Osteoblast (primary cell): ENCODE measurements at regions not wholly inside any gene's neighbourhood (a gene's known extent, or its start where the extent isn't known, plus 50 kb on each side); places are given as distances from the start of the nearest gene placed in this dataset.

Source experiments
- DNase-seq: peaks from one replicate; pipeline ENCODE4 v3.0.0; 2011; ENCODE audit warnings: low spot score, mixed read lengths; ENCODE audit not compliant: insufficient read length; ENCODE audit errors: missing footprints
- H2AFZ ChIP-seq: 2 replicates; pipeline ENCODE4 v1.6.0; 2011; ENCODE audit warnings: mild to moderate bottlenecking, low read length
- H3K27ac ChIP-seq: 2 replicates; pipeline ENCODE4 v1.5.1; 2011; ENCODE audit warnings: mild to moderate bottlenecking, low read depth, low read length, moderate library complexity
- H3K27me3 ChIP-seq: 2 replicates; pipeline ENCODE4 v1.6.0; 2012; ENCODE audit warnings: mild to moderate bottlenecking, control low read depth, inconsistent platforms, low read length, moderate library complexity; ENCODE audit not compliant: insufficient read depth
- H3K36me3 ChIP-seq: 2 replicates; pipeline ENCODE4 v1.5.1; 2011; ENCODE audit warnings: mild to moderate bottlenecking, low read length, control low read depth, moderate library complexity; ENCODE audit not compliant: insufficient read depth
- H3K4me1 ChIP-seq: 2 replicates; pipeline ENCODE4 v1.5.1; 2011; ENCODE audit warnings: mild to moderate bottlenecking, low read length, control low read depth, moderate library complexity; ENCODE audit not compliant: insufficient read depth
- H3K4me2 ChIP-seq: 2 replicates; pipeline ENCODE4 v1.6.0; 2011; ENCODE audit warnings: mild to moderate bottlenecking, low read length; ENCODE audit not compliant: insufficient read depth
- H3K4me3 ChIP-seq: fragments of 200-600 bp; sonication (generic); 3 replicates; pipeline ENCODE4 v1.5.1; 2012; ENCODE audit warnings: mild to moderate bottlenecking, low read length, inconsistent platforms; ENCODE audit not compliant: insufficient read depth
- H3K79me2 ChIP-seq: 2 replicates; pipeline ENCODE4 v1.6.0; 2012; ENCODE audit warnings: mild to moderate bottlenecking, low read length, control low read depth, inconsistent platforms; ENCODE audit not compliant: insufficient read depth
- H3K9me3 ChIP-seq: 2 replicates; pipeline ENCODE4 v1.5.1; 2011; ENCODE audit warnings: low read depth, low read length, control low read depth
- H4K20me1 ChIP-seq: 2 replicates; pipeline ENCODE4 v1.6.0; 2012; ENCODE audit warnings: mild to moderate bottlenecking, low read length, control low read depth; ENCODE audit not compliant: insufficient read depth
- TF ChIP-seq, protein P1 (sequence below): IDR thresholded peaks from 2 replicates; pipeline ENCODE4 v1.5.1; 2011; ENCODE audit warnings: mild to moderate bottlenecking, low read depth, low read length, moderate library complexity; ENCODE audit errors: extremely low read depth

DNA sequence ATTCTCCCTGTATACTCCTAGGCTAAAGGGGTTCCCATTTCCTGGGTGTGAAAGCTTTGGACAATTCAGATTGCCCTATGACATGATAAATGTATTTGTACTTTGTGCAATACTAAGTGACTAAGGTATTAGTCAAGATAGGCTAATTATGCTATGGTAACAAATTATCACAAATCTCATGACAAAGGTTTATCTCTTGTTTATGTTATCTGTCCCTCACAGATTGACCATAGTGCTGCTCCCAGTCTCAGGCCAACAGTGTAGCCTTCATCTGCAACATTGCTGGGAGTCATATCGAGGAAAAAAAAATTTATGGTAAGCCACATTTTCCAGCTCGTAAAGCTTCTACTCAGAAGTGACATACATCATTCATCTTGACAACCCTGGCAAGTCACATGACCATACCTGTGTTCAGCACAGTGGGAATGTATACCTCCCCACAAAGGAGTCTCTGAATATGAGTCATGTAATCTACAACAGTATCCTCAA, 346.2 kb downstream of the IGSF11 start:
- Histone ChIP-seq H3K27me3 (no peaks in the 10 kb centered on the region), H3K4me1 (no peaks in the 10 kb centered on the region), H3K9me3 (peaks cover 4% of the 10 kb centered on the region), H3K36me3 (no peaks in the 10 kb centered on the region), H3K27ac (no peak overlapping the region), H3K4me3 (no peak overlapping the region), H3K79me2 (no peaks in the 10 kb centered on the region), H3K4me2 (no peak overlapping the region), H2AFZ (no peak overlapping the region), H4K20me1 (no peaks in the 10 kb centered on the region)
- DNase-seq = no peak
- TF ChIP-seq, protein P1, sequence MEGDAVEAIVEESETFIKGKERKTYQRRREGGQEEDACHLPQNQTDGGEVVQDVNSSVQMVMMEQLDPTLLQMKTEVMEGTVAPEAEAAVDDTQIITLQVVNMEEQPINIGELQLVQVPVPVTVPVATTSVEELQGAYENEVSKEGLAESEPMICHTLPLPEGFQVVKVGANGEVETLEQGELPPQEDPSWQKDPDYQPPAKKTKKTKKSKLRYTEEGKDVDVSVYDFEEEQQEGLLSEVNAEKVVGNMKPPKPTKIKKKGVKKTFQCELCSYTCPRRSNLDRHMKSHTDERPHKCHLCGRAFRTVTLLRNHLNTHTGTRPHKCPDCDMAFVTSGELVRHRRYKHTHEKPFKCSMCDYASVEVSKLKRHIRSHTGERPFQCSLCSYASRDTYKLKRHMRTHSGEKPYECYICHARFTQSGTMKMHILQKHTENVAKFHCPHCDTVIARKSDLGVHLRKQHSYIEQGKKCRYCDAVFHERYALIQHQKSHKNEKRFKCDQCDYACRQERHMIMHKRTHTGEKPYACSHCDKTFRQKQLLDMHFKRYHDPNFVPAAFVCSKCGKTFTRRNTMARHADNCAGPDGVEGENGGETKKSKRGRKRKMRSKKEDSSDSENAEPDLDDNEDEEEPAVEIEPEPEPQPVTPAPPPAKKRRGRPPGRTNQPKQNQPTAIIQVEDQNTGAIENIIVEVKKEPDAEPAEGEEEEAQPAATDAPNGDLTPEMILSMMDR = no peak

DNA sequence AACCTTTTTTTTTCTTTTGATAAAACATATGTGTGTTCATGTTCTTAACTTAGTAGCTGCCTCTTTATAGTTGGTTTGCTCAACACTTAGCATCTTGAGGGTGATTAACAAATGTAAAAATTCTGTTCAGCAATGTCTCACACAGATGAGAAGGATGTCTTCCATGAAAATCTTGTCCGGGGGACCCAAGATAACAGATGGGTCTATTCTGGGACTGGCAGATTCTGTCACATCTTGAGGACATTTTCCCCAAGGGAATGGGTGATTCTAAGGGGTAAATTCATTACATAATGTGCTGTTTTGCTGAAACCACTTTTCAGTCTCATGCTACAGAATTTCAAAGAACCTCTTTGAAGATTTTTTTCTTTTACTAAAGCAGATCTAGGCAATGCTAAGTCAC, 342.2 kb downstream of the IGSF11 start:
- Histone ChIP-seq H3K4me2 (no peak overlapping the region), H3K79me2 (no peaks in the 10 kb centered on the region), H4K20me1 (no peaks in the 10 kb centered on the region)

DNA sequence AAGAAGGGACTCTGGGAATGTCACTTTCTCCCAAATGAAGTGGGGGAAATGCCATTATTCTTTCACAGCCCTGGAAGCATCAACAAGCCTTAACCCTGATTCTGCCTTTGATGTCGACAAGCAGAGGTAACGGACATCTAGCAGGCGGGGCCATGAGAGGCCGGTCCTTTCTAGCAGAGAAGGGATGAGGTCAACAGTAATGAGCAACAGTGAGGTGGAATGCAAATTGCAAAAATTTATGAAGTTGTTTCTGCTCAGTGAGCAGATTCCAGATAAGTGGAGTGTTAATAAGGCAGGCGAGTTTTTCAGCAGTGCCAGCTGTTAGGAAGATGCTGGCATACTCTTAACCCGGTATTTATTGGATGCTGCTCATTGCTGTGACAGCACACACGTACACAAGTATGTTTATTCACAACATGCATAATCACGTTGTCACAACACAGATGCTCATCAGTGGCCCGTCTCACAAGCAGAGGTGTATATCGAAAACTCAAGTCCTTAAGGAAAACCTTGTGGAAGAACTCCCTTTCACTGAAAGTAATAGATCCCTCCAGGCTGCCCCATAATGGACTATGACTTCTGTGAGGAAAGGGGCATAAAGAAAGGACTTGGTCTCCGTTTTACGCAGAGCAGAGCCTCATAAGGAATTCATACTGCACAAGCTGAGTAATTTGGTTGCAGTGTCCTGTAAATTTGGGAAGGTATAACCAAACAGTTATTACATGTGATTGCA, 329.0 kb downstream of the IGSF11 start:
- H4K20me1 ChIP-seq = no peaks in the 10 kb centered on the region
- no peak overlapping the region for H3K4me2 ChIP-seq
- TF ChIP-seq, protein P1 = no peak
- H3K9me3 ChIP-seq = no peaks in the 10 kb centered on the region
- no peaks in the 10 kb centered on the region for H3K79me2 ChIP-seq
- H3K36me3 ChIP-seq = no peaks in the 10 kb centered on the region
- H3K27ac ChIP-seq = no peak overlapping the region
- H3K4me1 ChIP-seq = no peaks in the 10 kb centered on the region
- DNase-seq = no peak
- H3K27me3 ChIP-seq = no peaks in the 10 kb centered on the region
- H2AFZ ChIP-seq = no peak overlapping the region
- H3K4me3 ChIP-seq = no peak overlapping the region

More for the DNA sequence above, 342.2 kb downstream of the IGSF11 start:
- Histone ChIP-seq H3K27ac (no peak overlapping the region), H3K27me3 (no peaks in the 10 kb centered on the region), H3K4me1 (no peaks in the 10 kb centered on the region), H2AFZ (no peak overlapping the region), H3K4me3 (no peak overlapping the region), H3K36me3 (no peaks in the 10 kb centered on the region), H3K9me3 (no peaks in the 10 kb centered on the region)
- DNase-seq = no peak
- TF ChIP-seq, protein P1 = no peak

DNA sequence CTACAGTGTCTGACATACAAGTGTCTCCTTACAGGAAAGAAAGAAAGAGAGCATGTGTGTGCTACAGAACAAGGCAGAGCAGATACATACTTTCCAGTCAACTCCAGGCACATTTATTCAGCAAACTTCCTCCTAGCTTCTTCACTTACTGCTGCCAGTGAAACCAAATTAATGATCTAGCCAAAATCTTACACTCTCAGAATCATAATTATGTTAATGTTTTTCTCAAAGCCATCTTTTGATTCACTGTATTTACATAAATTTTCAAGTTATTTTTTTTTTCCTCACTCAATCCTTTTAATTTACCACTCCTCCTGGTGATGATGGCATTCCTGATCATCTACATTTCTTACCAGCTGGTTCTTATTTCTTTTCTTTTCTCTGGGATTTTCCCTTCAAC, 326.7 kb downstream of the IGSF11 start:
- H3K4me3 ChIP-seq = no peak overlapping the region
- H3K27ac ChIP-seq = no peak overlapping the region
- no peak overlapping the region for H2AFZ ChIP-seq
- H3K36me3 ChIP-seq = no peaks in the 10 kb centered on the region
- H3K4me1 ChIP-seq = no peaks in the 10 kb centered on the region
- no peak overlapping the region for H3K4me2 ChIP-seq
- H4K20me1 ChIP-seq = no peaks in the 10 kb centered on the region
- H3K9me3 ChIP-seq = no peaks in the 10 kb centered on the region
- no peak for DNase-seq
- TF ChIP-seq, protein P1 = no peak
- H3K79me2 ChIP-seq = no peaks in the 10 kb centered on the region
- no peaks in the 10 kb centered on the region for H3K27me3 ChIP-seq
